Breast epithelium (tissue), 3 donors: ENCODE measurements at regions not wholly inside any gene's neighbourhood (a gene's known extent, or its start where the extent isn't known, plus 50 kb on each side); places are given as distances from the start of the nearest gene placed in this dataset.

ENCODE experiments used
- POLR2AphosphoS5 ChIP-seq, 3 donors: sonication (generic); formaldehyde crosslinking; IDR thresholded peaks; one replicate each; pipeline ENCODE4 v1.6.1; 2017; ENCODE audit warnings: antibody characterized with exemption in 3 of 3
- TF ChIP-seq, protein P1 (sequence below), 3 donors: fragments of 450-650 bp; IDR thresholded peaks; one replicate each; pipeline ENCODE4 v1.5.1; 2016 to 2017; ENCODE audit warnings: antibody characterized with exemption in 3 of 3, mild to moderate bottlenecking in 3 of 3, moderate library complexity in 3 of 3

- TF ChIP-seq, protein P1, sequence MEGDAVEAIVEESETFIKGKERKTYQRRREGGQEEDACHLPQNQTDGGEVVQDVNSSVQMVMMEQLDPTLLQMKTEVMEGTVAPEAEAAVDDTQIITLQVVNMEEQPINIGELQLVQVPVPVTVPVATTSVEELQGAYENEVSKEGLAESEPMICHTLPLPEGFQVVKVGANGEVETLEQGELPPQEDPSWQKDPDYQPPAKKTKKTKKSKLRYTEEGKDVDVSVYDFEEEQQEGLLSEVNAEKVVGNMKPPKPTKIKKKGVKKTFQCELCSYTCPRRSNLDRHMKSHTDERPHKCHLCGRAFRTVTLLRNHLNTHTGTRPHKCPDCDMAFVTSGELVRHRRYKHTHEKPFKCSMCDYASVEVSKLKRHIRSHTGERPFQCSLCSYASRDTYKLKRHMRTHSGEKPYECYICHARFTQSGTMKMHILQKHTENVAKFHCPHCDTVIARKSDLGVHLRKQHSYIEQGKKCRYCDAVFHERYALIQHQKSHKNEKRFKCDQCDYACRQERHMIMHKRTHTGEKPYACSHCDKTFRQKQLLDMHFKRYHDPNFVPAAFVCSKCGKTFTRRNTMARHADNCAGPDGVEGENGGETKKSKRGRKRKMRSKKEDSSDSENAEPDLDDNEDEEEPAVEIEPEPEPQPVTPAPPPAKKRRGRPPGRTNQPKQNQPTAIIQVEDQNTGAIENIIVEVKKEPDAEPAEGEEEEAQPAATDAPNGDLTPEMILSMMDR (IDR thresholded peaks at IDR 0.05), result no peak
- TF ChIP-seq POLR2AphosphoS5 (IDR thresholded peaks at IDR 0.05), result no peak
Measured at GRCh38 chr7:46203926-46204325, 282.9 kb upstream of the IGFBP3 start.
